ENCODE measurements at regions not wholly inside any gene's neighbourhood (a gene's known extent, or its start where the extent isn't known, plus 50 kb on each side); places are given as distances from the start of the nearest gene placed in this dataset.
"Not testable (repeated sequence)": the region's sequence is repeated elsewhere in the genome, so short reads cannot be mapped to it uniquely, and the experiment has no call there.

DNA sequence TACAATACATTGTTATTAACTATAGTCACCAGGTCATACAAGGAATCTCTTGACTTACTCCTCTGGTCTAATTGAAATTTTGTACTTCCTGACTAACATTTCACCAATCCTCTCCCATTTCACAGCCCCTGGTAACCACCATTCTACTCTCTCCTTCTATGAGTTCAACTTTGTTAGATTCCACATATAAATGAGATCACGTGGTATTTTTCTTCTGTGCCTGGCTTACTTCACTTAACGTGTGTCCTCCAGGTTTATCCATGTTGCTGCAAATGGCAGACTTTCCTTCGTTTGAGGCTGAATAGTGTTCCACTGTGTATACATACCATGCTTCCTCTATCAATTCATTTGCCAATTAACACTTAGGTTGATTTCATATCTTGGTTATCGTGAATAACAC is 128.5 kb downstream of the CHD9NB start:
- no peak overlapping the region for H3K27ac Mint-ChIP-seq
- no peaks in the 10 kb centered on the region for H3K4me1 Mint-ChIP-seq (ENCODE audit: low read depth)
- no peak for DNase-seq (ENCODE audit: low spot score)
- H3K9me3 Mint-ChIP-seq, result no peaks in the 10 kb centered on the region
- H3K27me3 Mint-ChIP-seq (ENCODE audit: low read depth), result no peaks in the 10 kb centered on the region
- no peak overlapping the region for H3K4me3 Mint-ChIP-seq
- no peaks in the 10 kb centered on the region for H3K36me3 Mint-ChIP-seq (ENCODE audit: low read depth)

DNA sequence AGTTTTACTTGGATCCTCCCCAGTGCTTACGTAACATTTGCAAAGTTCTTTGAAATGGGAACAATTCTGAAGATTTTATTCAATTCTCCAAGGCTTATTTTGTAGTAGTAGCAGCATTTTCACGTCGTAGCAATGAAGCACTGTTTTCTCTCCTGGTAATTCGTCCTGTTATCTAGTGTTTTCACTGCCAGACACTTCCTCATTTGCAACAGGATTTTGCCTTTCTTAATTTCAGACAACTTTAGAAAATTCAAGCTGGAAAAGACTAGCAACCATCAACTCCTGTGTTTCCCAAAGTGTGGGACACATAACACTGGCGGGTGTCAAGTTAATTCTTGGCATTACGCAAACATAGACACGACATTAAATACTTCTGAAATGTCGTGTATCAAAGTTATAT is 131.6 kb downstream of the CHD9NB start:
- DNase-seq (ENCODE audit: low spot score), result no peak
- no peaks in the 10 kb centered on the region for H3K36me3 Mint-ChIP-seq (ENCODE audit: low read depth)
- no peaks in the 10 kb centered on the region for H3K27me3 Mint-ChIP-seq (ENCODE audit: low read depth)
- H3K27ac Mint-ChIP-seq, result no peak overlapping the region
- no peaks in the 10 kb centered on the region for H3K4me1 Mint-ChIP-seq (ENCODE audit: low read depth)
- no peaks in the 10 kb centered on the region for H3K9me3 Mint-ChIP-seq
- H3K4me3 Mint-ChIP-seq, result no peak overlapping the region

DNA sequence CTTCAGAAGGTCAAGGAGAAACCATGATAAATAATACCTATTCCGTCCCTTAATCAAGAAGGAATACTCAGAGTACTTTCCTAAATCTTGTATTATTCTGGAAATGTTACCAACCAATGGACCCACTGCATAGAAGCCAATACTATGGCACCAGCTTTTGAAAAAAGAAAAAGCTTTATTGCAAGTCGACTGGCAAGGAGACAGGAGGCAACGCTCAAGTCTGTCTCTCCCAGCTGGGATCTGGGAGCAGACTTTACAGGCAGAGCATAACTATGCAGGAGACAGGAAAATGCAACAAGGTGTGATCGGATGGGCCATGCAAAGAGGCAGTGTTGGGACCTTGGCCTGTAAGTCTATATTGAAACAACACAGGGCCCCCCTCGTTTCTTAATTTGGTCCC is 132.4 kb downstream of the CHD9NB start:
- H3K4me3 Mint-ChIP-seq, result no peak overlapping the region
- no peaks in the 10 kb centered on the region for H3K27me3 Mint-ChIP-seq (ENCODE audit: low read depth)
- DNase-seq (ENCODE audit: low spot score), result no peak
- no peaks in the 10 kb centered on the region for H3K4me1 Mint-ChIP-seq (ENCODE audit: low read depth)
- no peaks in the 10 kb centered on the region for H3K9me3 Mint-ChIP-seq
- no peak overlapping the region for H3K27ac Mint-ChIP-seq
- H3K36me3 Mint-ChIP-seq (ENCODE audit: low read depth), result no peaks in the 10 kb centered on the region

DNA sequence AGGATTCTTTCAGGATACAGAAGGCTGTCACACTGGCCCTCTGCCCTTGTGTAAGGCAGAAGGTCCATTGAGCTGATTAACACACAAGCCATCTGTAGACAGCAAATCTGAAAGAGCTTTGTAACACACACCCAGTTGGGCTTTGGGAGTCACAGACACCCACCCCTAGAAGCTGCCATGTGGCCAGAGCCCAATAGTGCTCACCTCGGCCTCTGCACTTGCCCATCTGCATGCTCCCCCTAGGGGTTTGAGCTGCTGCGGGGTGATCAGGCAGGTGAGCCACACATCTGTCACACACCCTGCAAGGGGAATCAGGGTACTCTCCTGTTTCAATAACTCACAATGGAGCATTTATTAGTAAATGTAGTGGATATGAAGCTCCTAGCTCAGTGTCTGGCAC is 138.3 kb downstream of the CHD9NB start:
- Mint-ChIP-seq H3K9me3 (no peaks in the 10 kb centered on the region), H3K4me3 (no peak overlapping the region), H3K27me3 (ENCODE audit: low read depth) (no peaks in the 10 kb centered on the region), H3K27ac (no peak overlapping the region), H3K4me1 (ENCODE audit: low read depth) (no peaks in the 10 kb centered on the region), H3K36me3 (ENCODE audit: low read depth) (no peaks in the 10 kb centered on the region)
- no peak for DNase-seq (ENCODE audit: low spot score)

DNA sequence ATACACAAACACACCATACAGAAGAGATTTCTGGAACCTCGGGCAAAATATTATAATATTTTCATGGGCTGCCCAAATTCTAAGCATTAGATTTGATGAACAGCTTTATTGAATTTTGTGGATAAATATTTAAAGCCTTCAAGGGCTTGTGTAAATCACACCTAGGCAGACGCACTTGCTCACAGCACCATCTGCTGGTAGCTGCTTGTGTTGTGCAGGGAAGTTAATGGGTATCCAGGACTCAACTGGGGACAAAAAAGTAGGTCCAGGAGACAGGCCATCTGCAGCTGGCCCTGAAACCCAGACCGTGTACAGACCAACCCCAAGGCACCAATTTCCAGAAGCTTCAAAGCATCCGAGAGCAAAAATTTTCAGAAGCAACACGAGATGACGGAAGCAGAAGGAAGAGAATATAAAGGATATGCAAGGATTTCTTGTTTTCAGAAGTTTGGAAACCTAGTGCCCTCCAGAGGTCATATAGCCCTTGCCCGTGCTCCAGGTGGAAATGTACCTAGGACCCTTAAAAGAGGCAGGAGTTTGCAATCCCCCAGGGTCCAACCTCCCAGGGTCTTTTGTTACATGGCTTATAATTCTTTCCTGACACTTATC is 140.0 kb downstream of the CHD9NB start:
- H3K27ac Mint-ChIP-seq, result no peak overlapping the region
- H3K36me3 Mint-ChIP-seq (ENCODE audit: low read depth), result no peaks in the 10 kb centered on the region
- H3K4me1 Mint-ChIP-seq (ENCODE audit: low read depth), result no peaks in the 10 kb centered on the region
- H3K27me3 Mint-ChIP-seq (ENCODE audit: low read depth), result no peaks in the 10 kb centered on the region
- H3K9me3 Mint-ChIP-seq, result no peaks in the 10 kb centered on the region
- H3K4me3 Mint-ChIP-seq, result no peak overlapping the region
- peak; percentile 5 for DNase-seq (ENCODE audit: low spot score)

DNA sequence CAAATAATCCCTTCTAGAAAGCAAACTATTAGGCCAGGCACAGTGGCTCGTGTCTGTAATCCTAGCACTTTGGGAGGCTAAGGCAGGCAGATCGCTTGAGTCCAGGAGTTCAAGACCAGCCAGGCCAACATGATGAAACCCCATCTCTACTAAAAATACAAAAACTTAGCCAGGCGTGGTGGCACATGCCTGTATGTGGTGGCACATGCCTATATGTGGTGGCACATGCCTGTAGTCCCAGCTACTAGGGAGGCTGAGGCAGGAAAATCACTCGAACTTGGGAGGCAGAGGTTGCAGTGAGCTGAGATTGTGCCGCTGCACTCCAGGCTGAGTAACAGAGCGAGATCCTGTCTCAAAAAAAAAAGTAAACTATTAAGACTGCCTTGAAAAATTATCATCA is 144.6 kb downstream of the CHD9NB start:
- not testable (repeated sequence) for H3K36me3 Mint-ChIP-seq (ENCODE audit: low read depth); H3K27me3 Mint-ChIP-seq (ENCODE audit: low read depth); H3K9me3 Mint-ChIP-seq; H3K4me1 Mint-ChIP-seq (ENCODE audit: low read depth); H3K27ac Mint-ChIP-seq; DNase-seq (ENCODE audit: low spot score); H3K4me3 Mint-ChIP-seq

DNA sequence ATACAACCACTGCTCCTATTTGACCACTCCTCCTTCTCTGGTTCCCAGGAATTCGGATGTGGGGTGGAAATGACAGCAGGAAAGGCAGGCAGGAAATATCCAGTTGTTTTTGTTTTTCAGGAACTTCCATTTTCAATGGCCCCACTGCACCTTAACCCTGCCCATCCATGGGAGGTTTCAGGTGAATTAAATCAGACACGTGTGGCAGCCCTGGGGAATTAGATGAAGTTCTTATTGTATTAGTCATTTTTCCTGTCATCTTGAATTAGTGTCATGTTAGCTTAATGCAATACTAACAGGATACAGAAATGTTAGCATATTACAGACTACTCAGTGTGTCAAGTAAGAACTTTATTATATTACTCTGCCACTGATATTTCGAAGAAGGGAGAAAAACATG is 146.4 kb downstream of the CHD9NB start:
- H3K4me1 Mint-ChIP-seq (ENCODE audit: low read depth), result no peaks in the 10 kb centered on the region
- H3K9me3 Mint-ChIP-seq, result no peaks in the 10 kb centered on the region
- H3K36me3 Mint-ChIP-seq (ENCODE audit: low read depth), result no peaks in the 10 kb centered on the region
- H3K27ac Mint-ChIP-seq, result no peak overlapping the region
- no peaks in the 10 kb centered on the region for H3K27me3 Mint-ChIP-seq (ENCODE audit: low read depth)
- H3K4me3 Mint-ChIP-seq, result no peak overlapping the region
- DNase-seq (ENCODE audit: low spot score), result no peak

DNA sequence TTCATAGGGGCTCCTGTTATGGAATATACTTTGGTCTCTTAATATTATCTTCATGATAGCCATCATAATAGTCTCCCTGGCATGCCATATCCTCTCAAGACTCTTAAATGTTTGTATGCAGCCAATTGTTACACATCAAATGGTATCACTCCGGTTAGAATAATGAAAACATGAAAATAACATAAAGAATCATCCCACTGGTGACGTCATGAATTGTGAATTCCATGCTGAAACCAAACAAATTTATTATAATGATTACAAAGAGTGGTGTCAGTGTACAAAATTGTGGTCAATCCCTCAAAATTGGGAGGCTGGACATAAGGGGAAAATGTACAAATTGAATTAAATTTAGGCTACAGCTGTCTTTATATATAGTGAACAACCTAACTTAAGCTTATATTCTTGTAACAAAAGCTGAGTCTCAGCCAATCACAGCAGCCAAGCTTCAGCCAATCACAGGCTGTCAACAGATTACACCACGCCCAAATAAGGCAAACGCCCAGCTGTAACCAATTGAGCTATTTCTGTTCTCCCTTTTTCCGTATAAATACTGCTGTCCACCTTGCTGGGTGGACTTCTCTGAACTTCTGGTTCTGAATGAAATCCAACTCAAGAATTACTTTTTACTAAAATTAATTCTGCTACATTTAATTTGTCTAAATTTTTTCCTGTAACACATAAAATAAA is 156.1 kb downstream of the CHD9NB start:
- no peaks in the 10 kb centered on the region for H3K36me3 Mint-ChIP-seq (ENCODE audit: low read depth)
- H3K4me3 Mint-ChIP-seq, result no peak overlapping the region
- H3K9me3 Mint-ChIP-seq, result no peaks in the 10 kb centered on the region
- H3K27me3 Mint-ChIP-seq (ENCODE audit: low read depth), result no peaks in the 10 kb centered on the region
- no peaks in the 10 kb centered on the region for H3K4me1 Mint-ChIP-seq (ENCODE audit: low read depth)
- no peak for DNase-seq (ENCODE audit: low spot score)
- H3K27ac Mint-ChIP-seq, result no peak overlapping the region

DNA sequence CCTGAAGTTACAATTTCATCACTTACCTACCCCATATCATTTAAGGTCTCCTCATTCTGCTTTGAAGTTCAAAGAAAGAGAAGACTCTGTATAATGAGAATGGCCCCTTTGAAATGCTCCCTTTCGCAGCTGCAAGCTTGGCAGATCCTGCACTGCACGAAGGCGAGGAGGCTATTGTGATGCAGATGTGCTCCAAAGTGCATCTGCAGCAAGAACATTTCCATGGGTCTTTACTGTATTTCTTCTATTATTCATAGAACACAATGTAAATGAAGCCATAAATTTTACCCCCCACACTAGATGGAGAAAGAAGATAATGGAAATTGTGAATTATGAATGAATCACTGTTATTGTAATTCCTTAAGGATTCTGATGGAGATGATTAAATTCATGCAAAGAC is 178.7 kb downstream of the CHD9NB start:
- Mint-ChIP-seq H3K27ac (no peak overlapping the region), H3K36me3 (ENCODE audit: low read depth) (no peaks in the 10 kb centered on the region), H3K9me3 (no peaks in the 10 kb centered on the region), H3K27me3 (ENCODE audit: low read depth) (no peaks in the 10 kb centered on the region), H3K4me3 (no peak overlapping the region), H3K4me1 (ENCODE audit: low read depth) (no peaks in the 10 kb centered on the region)
- DNase-seq (ENCODE audit: low spot score), result no peak

GRCh38 chr16:52872731-52873130 is 180.0 kb downstream of the CHD9NB start:
- Mint-ChIP-seq H3K36me3 (ENCODE audit: low read depth) (no peaks in the 10 kb centered on the region), H3K4me3 (no peak overlapping the region), H3K9me3 (no peaks in the 10 kb centered on the region), H3K4me1 (ENCODE audit: low read depth) (no peaks in the 10 kb centered on the region), H3K27ac (no peak overlapping the region), H3K27me3 (ENCODE audit: low read depth) (no peaks in the 10 kb centered on the region)
- no peak for DNase-seq (ENCODE audit: low spot score)

DNA sequence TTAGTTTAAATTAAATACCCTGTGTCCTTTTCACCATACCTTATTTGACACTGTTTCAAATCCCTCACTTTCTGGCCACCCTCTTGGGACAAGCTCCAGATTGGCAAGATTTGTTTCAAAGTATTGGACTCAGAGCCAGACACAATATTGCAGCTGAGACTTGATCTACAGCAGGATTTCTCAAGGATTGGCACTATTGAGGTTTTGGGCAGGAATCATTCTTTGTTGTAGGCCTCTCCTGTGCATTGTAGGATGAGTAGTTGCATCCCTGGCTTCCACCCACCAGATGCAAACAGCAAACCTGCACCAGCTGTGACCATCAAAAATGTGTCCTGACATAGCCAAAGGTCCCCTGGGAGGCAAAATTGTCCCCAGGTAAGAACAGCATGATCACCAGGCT is 181.2 kb downstream of the CHD9NB start:
- Mint-ChIP-seq H3K36me3 (ENCODE audit: low read depth) (no peaks in the 10 kb centered on the region), H3K27ac (no peak overlapping the region), H3K4me1 (ENCODE audit: low read depth) (no peaks in the 10 kb centered on the region), H3K9me3 (no peaks in the 10 kb centered on the region), H3K27me3 (ENCODE audit: low read depth) (no peaks in the 10 kb centered on the region), H3K4me3 (no peak overlapping the region)
- no peak for DNase-seq (ENCODE audit: low spot score)

- H3K9me3 Mint-ChIP-seq, result no peaks in the 10 kb centered on the region
- H3K4me3 Mint-ChIP-seq, result no peak overlapping the region
- H3K4me1 Mint-ChIP-seq (ENCODE audit: low read depth), result no peaks in the 10 kb centered on the region
- H3K36me3 Mint-ChIP-seq (ENCODE audit: low read depth), result no peaks in the 10 kb centered on the region
- no peaks in the 10 kb centered on the region for H3K27me3 Mint-ChIP-seq (ENCODE audit: low read depth)
- no peak overlapping the region for H3K27ac Mint-ChIP-seq
- no peak for DNase-seq (ENCODE audit: low spot score)
These were observed 183.5 kb downstream of the CHD9NB start for GRCh38 chr16:52869243-52869642.

GRCh38 chr16:52863000-52863399 is 189.7 kb downstream of the CHD9NB start:
- H3K9me3 Mint-ChIP-seq, result no peaks in the 10 kb centered on the region
- H3K27me3 Mint-ChIP-seq (ENCODE audit: low read depth), result no peaks in the 10 kb centered on the region
- H3K4me3 Mint-ChIP-seq, result no peak overlapping the region

GRCh38 chr16:52861614-52862022 is 191.1 kb downstream of the CHD9NB start:
- H3K36me3 Mint-ChIP-seq (ENCODE audit: low read depth), result no peaks in the 10 kb centered on the region
- no peak for DNase-seq (ENCODE audit: low spot score)
- no peak overlapping the region for H3K4me3 Mint-ChIP-seq
- H3K27me3 Mint-ChIP-seq (ENCODE audit: low read depth), result no peaks in the 10 kb centered on the region
- H3K27ac Mint-ChIP-seq, result no peak overlapping the region
- no peaks in the 10 kb centered on the region for H3K9me3 Mint-ChIP-seq
- no peaks in the 10 kb centered on the region for H3K4me1 Mint-ChIP-seq (ENCODE audit: low read depth)

More at GRCh38 chr16:52863000-52863399, 189.7 kb downstream of the CHD9NB start:
- Mint-ChIP-seq H3K4me1 (ENCODE audit: low read depth) (no peaks in the 10 kb centered on the region), H3K27ac (no peak overlapping the region), H3K36me3 (ENCODE audit: low read depth) (no peaks in the 10 kb centered on the region)
- DNase-seq (ENCODE audit: low spot score), result no peak

- Mint-ChIP-seq H3K4me1 (ENCODE audit: low read depth) (no peaks in the 10 kb centered on the region), H3K9me3 (peaks cover 22% of the 10 kb centered on the region), H3K27me3 (ENCODE audit: low read depth) (no peaks in the 10 kb centered on the region), H3K36me3 (ENCODE audit: low read depth) (no peaks in the 10 kb centered on the region), H3K4me3 (no peak overlapping the region), H3K27ac (no peak overlapping the region)
- no peak for DNase-seq (ENCODE audit: low spot score)
These were observed 197.2 kb downstream of the CHD9NB start for GRCh38 chr16:52855463-52855862.
